ENCODE measurements at regions not wholly inside any gene's neighbourhood (a gene's known extent, or its start where the extent isn't known, plus 50 kb on each side); places are given as distances from the start of the nearest gene placed in this dataset.

GRCh38 chr3:95883801-95884200 lies 930.6 kb upstream of the EPHA6 start:
- no peaks in the 10 kb centered on the region for H3K27me3 ChIP-seq (ENCODE audit: control insufficient read depth, low read length)
- no peak overlapping the region for H3K27ac ChIP-seq (ENCODE audit: low read depth, low read length)
- no peaks in the 10 kb centered on the region for H3K79me2 ChIP-seq (ENCODE audit: control insufficient read depth, low read length)
- no peak overlapping the region for H3K4me2 ChIP-seq (ENCODE audit: low read length)
- TF ChIP-seq CTCF (IDR thresholded peaks at IDR 0.05; ENCODE audit: low read depth, low read length, poor library complexity, severe bottlenecking) (no peak), EZH2phosphoT487 (IDR thresholded peaks at IDR 0.05; ENCODE audit: borderline replicate concordance, low read length) (no peak)
- no peaks in the 10 kb centered on the region for H3K9me3 ChIP-seq (ENCODE audit: control insufficient read depth, insufficient read depth, low read length)
- H4K20me1 ChIP-seq (ENCODE audit: control insufficient read depth, insufficient read depth, low read depth, low read length), result no peaks in the 10 kb centered on the region
- no peaks in the 10 kb centered on the region for H3K9me2 ChIP-seq (replicated peaks; ENCODE audit: control insufficient read depth, low read length)
- H3F3A ChIP-seq (ENCODE audit: control insufficient read depth, insufficient read depth), result no peaks in the 10 kb centered on the region
- H3K4me1 ChIP-seq (ENCODE audit: control insufficient read depth, low read length), result no peaks in the 10 kb centered on the region
- H3K36me3 ChIP-seq (ENCODE audit: control insufficient read depth, low read length), result no peaks in the 10 kb centered on the region
- H3K4me3 ChIP-seq (ENCODE audit: low read length), result no peak overlapping the region

- Histone ChIP-seq H3K4me3 (ENCODE audit: low read length) (no peak overlapping the region), H3K4me2 (ENCODE audit: low read length) (no peak overlapping the region), H3F3A (ENCODE audit: control insufficient read depth, insufficient read depth) (no peaks in the 10 kb centered on the region), H3K27ac (ENCODE audit: low read depth, low read length) (no peak overlapping the region), H3K79me2 (ENCODE audit: control insufficient read depth, low read length) (no peaks in the 10 kb centered on the region), H3K36me3 (ENCODE audit: control insufficient read depth, low read length) (no peaks in the 10 kb centered on the region), H3K9me2 (replicated peaks; ENCODE audit: control insufficient read depth, low read length) (no peaks in the 10 kb centered on the region), H3K9me3 (ENCODE audit: control insufficient read depth, insufficient read depth, low read length) (no peaks in the 10 kb centered on the region), H4K20me1 (ENCODE audit: control insufficient read depth, insufficient read depth, low read depth, low read length) (no peaks in the 10 kb centered on the region), H3K4me1 (ENCODE audit: control insufficient read depth, low read length) (no peaks in the 10 kb centered on the region), H3K27me3 (ENCODE audit: control insufficient read depth, low read length) (no peaks in the 10 kb centered on the region)
- no peak for TF ChIP-seq CTCF (IDR thresholded peaks at IDR 0.05; ENCODE audit: low read depth, low read length, poor library complexity, severe bottlenecking)
- TF ChIP-seq EZH2phosphoT487 (IDR thresholded peaks at IDR 0.05; ENCODE audit: borderline replicate concordance, low read length), result no peak
Measured at GRCh38 chr3:95886616-95887015, 927.8 kb upstream of the EPHA6 start.

- no peaks in the 10 kb centered on the region for H3K36me3 ChIP-seq (ENCODE audit: control insufficient read depth, low read length)
- no peaks in the 10 kb centered on the region for H3K9me3 ChIP-seq (ENCODE audit: control insufficient read depth, insufficient read depth, low read length)
- H3F3A ChIP-seq (ENCODE audit: control insufficient read depth, insufficient read depth), result no peaks in the 10 kb centered on the region
Measured at GRCh38 chr3:95887114-95887513, 927.3 kb upstream of the EPHA6 start.

More at GRCh38 chr3:95887114-95887513, 927.3 kb upstream of the EPHA6 start:
- Histone ChIP-seq H3K27me3 (ENCODE audit: control insufficient read depth, low read length) (no peaks in the 10 kb centered on the region), H3K79me2 (ENCODE audit: control insufficient read depth, low read length) (no peaks in the 10 kb centered on the region), H3K27ac (ENCODE audit: low read depth, low read length) (no peak overlapping the region), H4K20me1 (ENCODE audit: control insufficient read depth, insufficient read depth, low read depth, low read length) (no peaks in the 10 kb centered on the region), H3K4me1 (ENCODE audit: control insufficient read depth, low read length) (no peaks in the 10 kb centered on the region), H3K4me3 (ENCODE audit: low read length) (no peak overlapping the region), H3K9me2 (replicated peaks; ENCODE audit: control insufficient read depth, low read length) (no peaks in the 10 kb centered on the region), H3K4me2 (ENCODE audit: low read length) (no peak overlapping the region)
- no peak for TF ChIP-seq EZH2phosphoT487 (IDR thresholded peaks at IDR 0.05; ENCODE audit: borderline replicate concordance, low read length)
- TF ChIP-seq CTCF (IDR thresholded peaks at IDR 0.05; ENCODE audit: low read depth, low read length, poor library complexity, severe bottlenecking), result no peak

All from DOHH2 (cell line).